NCI-H146 treated with DMSO at 0.1 percent for 48 hours (cell line): ENCODE measurements at regions not wholly inside any gene's neighbourhood (a gene's known extent, or its start where the extent isn't known, plus 50 kb on each side); places are given as distances from the start of the nearest gene placed in this dataset.

Experiments
- DNase-seq: peaks from one replicate; lab custom pipeline; 2025; ENCODE audit not compliant: unreplicated experiment; lab: John Stamatoyannopoulos, UW

DNA sequence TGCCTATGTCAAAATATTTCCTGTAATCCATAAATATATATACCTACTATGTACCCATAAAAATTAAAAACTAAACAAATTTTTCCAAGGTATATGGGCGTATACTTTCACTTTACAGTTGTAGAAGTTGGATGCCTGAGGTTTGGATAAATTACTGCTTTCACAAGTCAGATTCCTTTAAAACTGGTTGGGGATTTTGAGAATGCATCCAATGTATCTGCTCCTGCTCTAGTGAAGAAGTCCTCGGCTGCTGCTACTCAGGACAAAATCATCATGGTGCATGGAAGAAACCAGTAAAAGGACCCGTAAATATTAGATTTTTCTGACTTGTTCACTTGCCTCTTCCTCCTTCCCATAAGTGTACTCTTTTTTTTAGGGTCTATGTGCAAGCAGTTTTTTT is 841.1 kb downstream of the USP25 start:
- DNase-seq: no peak

DNA sequence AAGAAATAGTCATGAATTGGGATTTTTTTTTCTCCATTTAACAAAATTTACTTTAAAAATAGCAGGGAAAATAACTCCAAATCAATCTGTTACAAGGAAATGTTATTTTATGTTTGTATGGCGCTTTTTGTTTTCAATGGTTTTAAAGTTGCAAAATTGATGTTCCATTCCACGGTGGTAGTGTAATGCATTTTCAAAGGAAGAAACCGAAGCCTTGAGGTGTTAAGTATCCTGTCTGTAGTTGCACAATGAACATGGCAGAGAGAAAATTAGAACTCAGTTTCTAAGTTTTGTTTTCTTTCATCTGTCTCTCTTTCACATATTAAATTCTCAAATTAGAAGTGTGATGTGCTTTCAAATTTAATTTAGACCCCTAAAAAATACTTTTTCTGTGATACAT is 841.8 kb downstream of the USP25 start:
- no peak for DNase-seq

GRCh38 chr21:16572032-16572431 is 842.2 kb downstream of the USP25 start:
- DNase-seq: no peak

- no peak for DNase-seq
Measured at GRCh38 chr21:16573578-16573977, 843.8 kb downstream of the USP25 start.

DNA sequence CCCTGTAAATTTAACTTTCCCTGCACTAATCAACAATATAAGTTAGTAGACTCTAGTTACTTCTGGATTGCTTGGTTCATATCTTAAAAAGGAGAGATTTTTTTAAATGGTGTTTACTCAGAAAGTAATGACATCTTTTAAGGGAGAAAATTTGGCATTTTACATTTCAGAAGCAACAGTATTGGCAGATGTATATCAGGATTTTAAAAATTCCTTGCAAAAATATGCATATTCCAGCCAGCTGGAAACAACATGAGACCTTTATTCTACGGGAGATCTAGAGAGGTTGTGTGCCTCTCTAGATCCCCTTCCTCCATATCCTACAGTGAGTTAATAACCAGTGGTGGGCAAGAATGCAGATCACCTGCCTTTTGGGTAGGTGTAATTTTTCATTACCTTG is 848.2 kb downstream of the USP25 start:
- no peak for DNase-seq

- DNase-seq: no peak
Measured at GRCh38 chr21:16578912-16579311, 849.1 kb downstream of the USP25 start.

- DNase-seq: no peak
Measured at GRCh38 chr21:16579538-16579937, 849.8 kb downstream of the USP25 start.

DNA sequence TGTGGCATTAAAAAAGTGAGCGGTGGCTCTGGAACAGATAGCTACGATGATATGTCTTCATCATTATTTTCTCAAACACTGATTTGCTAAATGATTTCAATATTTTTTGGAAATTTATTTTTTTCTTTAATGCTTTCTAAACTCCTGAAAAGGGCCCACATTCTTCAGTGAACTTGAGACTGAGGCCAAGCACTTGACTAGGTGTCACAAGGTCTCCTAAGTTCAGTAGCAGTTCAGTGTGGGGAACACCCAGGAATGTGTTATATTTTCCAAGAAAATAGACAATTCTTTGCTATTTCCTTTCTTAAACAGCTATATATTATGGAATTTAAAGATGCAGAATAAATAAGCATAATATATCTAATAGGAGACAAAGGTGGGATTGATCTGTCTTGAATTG is 850.9 kb downstream of the USP25 start:
- no peak for DNase-seq

DNA sequence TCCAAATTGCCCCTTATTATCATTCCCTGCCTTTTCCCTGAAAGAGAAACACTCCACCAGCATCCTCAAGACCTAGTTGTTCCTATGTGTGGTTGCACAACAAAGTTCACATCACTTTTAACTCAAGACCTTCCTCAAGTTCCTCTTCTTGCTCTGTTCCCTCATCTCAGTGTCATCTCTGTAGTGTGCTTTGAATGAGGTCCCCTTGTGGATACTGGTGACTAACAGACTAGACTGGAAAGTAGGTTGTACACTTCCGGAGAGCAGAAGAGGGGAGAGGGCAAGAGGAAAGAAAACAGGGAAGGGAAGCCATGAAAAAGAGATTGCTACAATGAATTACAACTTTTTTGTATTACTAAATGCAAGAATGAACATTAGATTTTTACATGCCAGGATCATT is 853.8 kb downstream of the USP25 start:
- no peak for DNase-seq

DNA sequence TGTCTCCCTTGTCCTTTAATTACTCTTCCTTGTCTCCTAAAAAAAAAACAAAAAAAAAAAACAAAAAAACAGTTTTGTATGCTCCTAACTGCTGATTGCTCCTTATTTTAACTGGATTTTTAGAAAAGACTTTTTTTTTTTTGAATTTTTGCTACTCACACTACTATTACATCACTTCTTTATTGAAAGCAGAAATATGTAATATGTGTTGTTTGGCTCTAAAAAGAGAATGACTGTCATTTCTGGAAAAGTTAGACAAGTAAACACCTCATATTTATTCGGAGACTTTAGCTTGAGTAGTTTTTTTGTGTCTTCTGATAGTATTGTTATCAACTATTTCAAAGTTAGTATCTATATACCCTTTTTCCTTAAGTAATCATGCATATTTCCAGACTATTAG is 855.0 kb downstream of the USP25 start:
- DNase-seq: no peak

GRCh38 chr21:16585896-16586295 is 856.1 kb downstream of the USP25 start:
- no peak for DNase-seq

- no peak for DNase-seq
Measured at GRCh38 chr21:16587141-16587581, 857.4 kb downstream of the USP25 start.

GRCh38 chr21:16587681-16588375 is 858.0 kb downstream of the USP25 start:
- no peak for DNase-seq

DNA sequence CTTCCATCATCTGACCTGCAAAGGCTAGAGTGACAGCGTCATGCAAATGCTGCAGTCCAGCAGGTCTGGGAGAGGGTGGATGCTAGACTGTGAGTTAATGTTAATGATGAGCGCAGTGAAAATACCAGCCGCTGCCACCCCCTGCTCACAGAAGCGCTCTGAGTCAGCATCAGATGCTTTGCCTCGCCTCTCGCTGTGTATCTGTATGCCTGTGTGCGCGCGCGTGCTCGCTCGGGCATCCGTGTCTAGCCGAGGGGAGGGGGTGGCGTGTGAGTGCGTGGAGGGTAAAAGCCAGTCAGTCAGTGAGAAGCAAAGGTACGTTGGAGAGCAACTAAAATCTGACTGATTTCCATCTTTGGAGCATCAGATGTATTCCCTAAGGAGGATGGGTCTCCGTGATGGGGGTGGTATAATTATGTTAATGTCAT is 858.7 kb downstream of the USP25 start:
- no peak for DNase-seq

- DNase-seq: no peak
Measured at GRCh38 chr21:16589006-16589898, 859.5 kb downstream of the USP25 start.

DNA sequence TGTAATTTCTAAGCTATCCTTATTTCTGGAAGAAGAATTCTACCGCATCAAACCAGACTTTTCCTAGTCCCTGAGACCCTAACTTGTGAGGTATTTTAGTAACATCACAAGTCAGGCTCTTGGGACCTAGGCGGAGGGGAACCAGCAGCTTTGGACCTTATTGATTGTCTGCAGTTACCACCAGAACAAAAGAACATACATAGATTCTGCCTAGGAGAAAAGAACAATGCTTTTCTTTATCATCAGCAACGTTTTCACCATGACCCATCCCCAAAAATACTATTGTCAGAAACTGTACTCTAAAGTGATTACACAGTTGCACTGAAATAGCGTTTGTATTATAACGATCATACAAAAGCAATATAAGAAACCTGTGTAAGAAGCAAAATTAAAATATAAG is 860.4 kb downstream of the USP25 start:
- no peak for DNase-seq

GRCh38 chr21:16590641-16591292 is 861.0 kb downstream of the USP25 start:
- DNase-seq: no peak

GRCh38 chr21:16592381-16592780 is 862.6 kb downstream of the USP25 start:
- no peak for DNase-seq

GRCh38 chr21:16594191-16594590 is 864.4 kb downstream of the USP25 start:
- DNase-seq: no peak

DNA sequence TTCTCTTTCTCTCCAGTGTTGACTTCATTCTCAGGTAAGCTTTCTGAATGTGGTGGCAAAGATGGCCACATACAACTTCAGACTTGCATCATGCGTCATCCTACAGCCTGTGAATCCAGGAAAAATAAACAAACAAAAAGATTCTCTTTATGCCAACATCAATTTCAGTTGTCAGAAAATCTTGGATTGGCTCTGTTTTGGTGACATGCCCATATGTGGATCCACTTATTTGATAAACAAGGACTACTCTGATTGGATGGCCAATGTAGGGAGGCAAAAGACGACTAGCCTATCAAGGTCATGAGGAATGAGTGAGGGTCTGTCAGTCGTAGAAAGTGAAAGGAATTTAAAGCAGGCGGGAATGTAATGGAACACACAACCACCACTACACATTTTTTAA is 866.6 kb downstream of the USP25 start:
- DNase-seq: no peak

GRCh38 chr21:16597753-16598152 is 868.0 kb downstream of the USP25 start:
- DNase-seq: no peak

GRCh38 chr21:16605597-16605996 is 875.8 kb downstream of the USP25 start:
- no peak for DNase-seq
